SJSA1 (cell line): ENCODE measurements at regions not wholly inside any gene's neighbourhood (a gene's known extent, or its start where the extent isn't known, plus 50 kb on each side); places are given as distances from the start of the nearest gene placed in this dataset.
"Not testable (repeated sequence)": the region's sequence is repeated elsewhere in the genome, so short reads cannot be mapped to it uniquely, and the experiment has no call there.

Experiments used
- DNase-seq, 2 experiments: peaks; one replicate each; pipeline ENCODE4 v3.0.0-alpha.2; 2015 to 2020; ENCODE audit warnings: low spot score in 2 of 2, low read depth in 1 of 2
- H3K27ac ChIP-seq: fragments of 250-450 bp; sonication (Bioruptor Pico); 2 replicates; pipeline ENCODE4 v1.5.1; 2020; ENCODE audit warnings: mild to moderate bottlenecking, moderate library complexity
- H3K27me3 ChIP-seq: fragments of 250-450 bp; sonication (Bioruptor Pico); replicated peaks from 2 replicates; pipeline ENCODE4 v1.5.1; 2020; ENCODE audit warnings: mild to moderate bottlenecking, moderate library complexity
- H3K36me3 ChIP-seq: fragments of 250-450 bp; sonication (Bioruptor Pico); 2 replicates; pipeline ENCODE4 v1.5.1; 2020; ENCODE audit warnings: mild to moderate bottlenecking
- H3K4me1 ChIP-seq: fragments of 250-450 bp; sonication (Bioruptor Pico); replicated peaks from 2 replicates; pipeline ENCODE4 v1.6.1; 2021; ENCODE audit warnings: mild to moderate bottlenecking
- H3K4me3 ChIP-seq: fragments of 250-450 bp; sonication (Bioruptor Pico); 2 replicates; pipeline ENCODE4 v1.5.1; 2020; ENCODE audit warnings: mild to moderate bottlenecking
- H3K9me3 ChIP-seq: fragments of 250-450 bp; sonication (Bioruptor Pico); replicated peaks from 2 replicates; pipeline ENCODE4 v1.5.1; 2020; ENCODE audit warnings: mild to moderate bottlenecking

DNA sequence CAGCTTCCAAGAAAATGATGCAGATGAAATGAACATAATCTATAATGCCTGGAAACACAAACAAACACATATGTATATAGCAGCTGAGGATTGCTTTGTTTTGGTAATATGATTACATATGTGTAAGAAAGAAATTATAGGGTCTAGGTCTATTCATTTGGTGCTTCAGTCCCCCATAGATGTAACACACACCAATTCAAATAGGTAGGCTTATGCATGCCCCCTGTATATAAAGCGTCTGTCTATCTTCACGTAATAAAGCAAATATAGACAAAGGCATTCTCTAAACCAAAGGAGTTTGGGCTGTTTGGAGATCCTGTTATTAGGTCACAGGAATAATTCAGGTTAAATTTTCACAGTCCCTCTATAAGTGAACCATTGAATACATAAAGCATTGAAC, 270.4 kb upstream of the SGK1 start:
- no peak overlapping the region for H3K4me3 ChIP-seq
- H3K27ac ChIP-seq = no peak overlapping the region

DNA sequence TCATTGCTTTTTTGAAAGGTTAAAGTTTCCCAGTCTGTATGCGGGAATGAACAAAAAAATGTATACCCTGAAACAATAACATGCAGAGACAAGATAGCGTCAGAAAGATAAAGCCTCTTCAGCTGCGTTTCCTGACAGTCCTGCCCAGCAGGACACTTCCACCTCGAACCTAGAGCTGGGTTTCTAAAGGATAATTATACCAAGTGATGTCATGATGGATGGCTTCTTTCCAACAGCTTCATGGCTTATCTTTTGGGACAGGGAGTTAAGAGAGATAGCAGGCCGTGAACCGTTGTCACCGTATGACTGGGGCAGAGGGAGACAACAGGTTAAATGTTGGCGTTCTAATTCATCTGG, 267.6 kb upstream of the SGK1 start:
- Histone ChIP-seq H3K4me1 (no peaks in the 10 kb centered on the region), H3K36me3 (no peaks in the 10 kb centered on the region), H3K9me3 (no peaks in the 10 kb centered on the region), H3K27ac (no peak overlapping the region), H3K4me3 (no peak overlapping the region), H3K27me3 (no peaks in the 10 kb centered on the region)
- DNase-seq = no peak

More for the DNA sequence above, 270.4 kb upstream of the SGK1 start:
- Histone ChIP-seq H3K9me3 (no peaks in the 10 kb centered on the region), H3K27me3 (no peaks in the 10 kb centered on the region), H3K36me3 (no peaks in the 10 kb centered on the region), H3K4me1 (no peaks in the 10 kb centered on the region)
- no peak for DNase-seq

- Histone ChIP-seq H3K4me3 (no peak overlapping the region), H3K9me3 (no peaks in the 10 kb centered on the region), H3K27me3 (no peaks in the 10 kb centered on the region), H3K27ac (no peak overlapping the region), H3K4me1 (no peaks in the 10 kb centered on the region), H3K36me3 (no peaks in the 10 kb centered on the region)
- DNase-seq = no peak
These were observed 267.1 kb upstream of the SGK1 start for GRCh38 chr6:134584847-134585516.

- Histone ChIP-seq H3K27me3 (no peaks in the 10 kb centered on the region), H3K27ac (no peak overlapping the region), H3K4me1 (no peaks in the 10 kb centered on the region), H3K36me3 (no peaks in the 10 kb centered on the region), H3K4me3 (no peak overlapping the region), H3K9me3 (no peaks in the 10 kb centered on the region)
- DNase-seq = no peak
These were observed 260.1 kb upstream of the SGK1 start for GRCh38 chr6:134577998-134578397.

GRCh38 chr6:134575221-134575620, 257.3 kb upstream of the SGK1 start:
- Histone ChIP-seq H3K36me3 (no peaks in the 10 kb centered on the region), H3K4me3 (no peak overlapping the region), H3K4me1 (no peaks in the 10 kb centered on the region), H3K9me3 (no peaks in the 10 kb centered on the region; the same call in 1 of the 2 replicates), H3K27ac (no peak overlapping the region), H3K27me3 (no peaks in the 10 kb centered on the region)
- no peak for DNase-seq

- Histone ChIP-seq H3K36me3 (no peaks in the 10 kb centered on the region), H3K27me3 (no peaks in the 10 kb centered on the region), H3K9me3 (no peaks in the 10 kb centered on the region; the same call in 1 of the 2 replicates), H3K4me1 (no peaks in the 10 kb centered on the region), H3K4me3 (no peak overlapping the region), H3K27ac (no peak overlapping the region)
- no peak for DNase-seq
These were observed 256.6 kb upstream of the SGK1 start for GRCh38 chr6:134574491-134574890.

GRCh38 chr6:134569996-134570395, 252.1 kb upstream of the SGK1 start:
- H3K4me1 ChIP-seq, H3K4me3 ChIP-seq, H3K9me3 ChIP-seq, H3K27ac ChIP-seq, DNase-seq, H3K36me3 ChIP-seq, H3K27me3 ChIP-seq: not testable (repeated sequence)

- Histone ChIP-seq H3K4me3 (no peak overlapping the region), H3K27ac (no peak overlapping the region), H3K36me3 (no peaks in the 10 kb centered on the region), H3K9me3 (no peaks in the 10 kb centered on the region), H3K4me1 (no peaks in the 10 kb centered on the region), H3K27me3 (no peaks in the 10 kb centered on the region)
- no peak for DNase-seq
These were observed 246.8 kb upstream of the SGK1 start for GRCh38 chr6:134564705-134565104.

GRCh38 chr6:134560019-134560418, 242.1 kb upstream of the SGK1 start:
- Histone ChIP-seq H3K27me3 (no peaks in the 10 kb centered on the region), H3K36me3 (no peaks in the 10 kb centered on the region), H3K9me3 (no peaks in the 10 kb centered on the region), H3K4me3 (no peak overlapping the region), H3K27ac (no peak overlapping the region), H3K4me1 (no peaks in the 10 kb centered on the region)
- DNase-seq = no peak

- Histone ChIP-seq H3K27me3 (no peaks in the 10 kb centered on the region), H3K4me1 (no peaks in the 10 kb centered on the region), H3K4me3 (no peak overlapping the region), H3K9me3 (no peaks in the 10 kb centered on the region), H3K36me3 (no peaks in the 10 kb centered on the region), H3K27ac (no peak overlapping the region)
- DNase-seq = no peak
These were observed 239.6 kb upstream of the SGK1 start for GRCh38 chr6:134557509-134557908.

DNA sequence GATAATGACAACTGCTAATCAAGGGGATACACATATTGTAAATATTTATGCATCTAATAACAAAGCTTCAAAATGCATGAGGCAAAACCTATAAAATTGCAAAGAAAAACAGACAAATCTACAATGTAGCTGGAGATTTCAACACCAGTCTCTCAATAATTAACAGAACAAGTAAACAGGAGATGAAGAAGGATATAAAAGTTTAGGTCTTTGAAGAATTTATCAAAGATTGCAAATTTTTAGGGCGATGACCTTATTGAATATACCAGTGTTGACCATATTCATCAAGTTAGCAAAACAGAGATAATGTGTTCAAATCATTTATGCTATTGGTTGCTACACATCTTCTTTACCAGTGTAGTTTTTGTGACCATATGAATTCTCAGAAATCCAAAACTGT, 237.8 kb upstream of the SGK1 start:
- Histone ChIP-seq H3K27ac (no peak overlapping the region), H3K4me1 (peaks cover 11% of the 10 kb centered on the region), H3K36me3 (no peaks in the 10 kb centered on the region), H3K4me3 (no peak overlapping the region), H3K9me3 (no peaks in the 10 kb centered on the region), H3K27me3 (no peaks in the 10 kb centered on the region)
- no peak for DNase-seq

GRCh38 chr6:134553936-134554335, 236.0 kb upstream of the SGK1 start:
- no peak for DNase-seq
- H3K27ac ChIP-seq = no peak overlapping the region

GRCh38 chr6:134551245-134551960, 233.5 kb upstream of the SGK1 start:
- Histone ChIP-seq H3K27me3 (no peaks in the 10 kb centered on the region), H3K27ac (peak overlapping the region; percentile 49), H3K4me1 (peaks cover 20% of the 10 kb centered on the region), H3K36me3 (no peaks in the 10 kb centered on the region), H3K9me3 (no peaks in the 10 kb centered on the region), H3K4me3 (no peak overlapping the region)
- peak; percentile 46 to 50 for DNase-seq

More at GRCh38 chr6:134553936-134554335, 236.0 kb upstream of the SGK1 start:
- Histone ChIP-seq H3K36me3 (no peaks in the 10 kb centered on the region), H3K4me3 (no peak overlapping the region), H3K27me3 (no peaks in the 10 kb centered on the region), H3K9me3 (no peaks in the 10 kb centered on the region), H3K4me1 (peaks cover 20% of the 10 kb centered on the region)

- no peaks in the 10 kb centered on the region for H3K9me3 ChIP-seq
- no peak overlapping the region for H3K4me3 ChIP-seq
- peaks cover 20% of the 10 kb centered on the region for H3K4me1 ChIP-seq
- peak; percentile 51 to 69 for DNase-seq
- no peaks in the 10 kb centered on the region for H3K27me3 ChIP-seq
- H3K27ac ChIP-seq = peak overlapping the region; percentile 49
- H3K36me3 ChIP-seq = no peaks in the 10 kb centered on the region
These were observed 232.7 kb upstream of the SGK1 start for GRCh38 chr6:134550604-134551003.
